Renal pelvis (tissue), 1 donor: ENCODE measurements at regions not wholly inside any gene's neighbourhood (a gene's known extent, or its start where the extent isn't known, plus 50 kb on each side); places are given as distances from the start of the nearest gene placed in this dataset.

Experiments used
- DNase-seq: peaks from one replicate; pipeline ENCODE4 v3.0.0-alpha.2; 2013

GRCh38 chr2:48852938-48853337, 97.4 kb upstream of the LHCGR start:
- no peak for DNase-seq

GRCh38 chr2:48851161-48851560, 95.6 kb upstream of the LHCGR start:
- DNase-seq = no peak

- DNase-seq = no peak
These were observed 94.2 kb upstream of the LHCGR start for GRCh38 chr2:48849770-48850169.

GRCh38 chr2:48845684-48846083, 90.2 kb upstream of the LHCGR start:
- DNase-seq = no peak

GRCh38 chr2:48844417-48845155, 89.1 kb upstream of the LHCGR start:
- no peak for DNase-seq

- no peak for DNase-seq
These were observed 85.6 kb upstream of the LHCGR start for GRCh38 chr2:48841126-48841525.

GRCh38 chr2:48838029-48838428, 82.5 kb upstream of the LHCGR start:
- DNase-seq = no peak

- no peak for DNase-seq
These were observed 74.0 kb upstream of the LHCGR start for GRCh38 chr2:48829569-48829968.

- DNase-seq = no peak
These were observed 73.5 kb upstream of the LHCGR start for GRCh38 chr2:48829036-48829435.

GRCh38 chr2:48826986-48827385, 71.5 kb upstream of the LHCGR start:
- no peak for DNase-seq

- DNase-seq = no peak
These were observed 68.6 kb upstream of the LHCGR start for GRCh38 chr2:48824116-48824515.

- no peak for DNase-seq
These were observed 63.7 kb upstream of the LHCGR start for GRCh38 chr2:48819206-48819735.

GRCh38 chr2:48817355-48817754, 61.8 kb upstream of the LHCGR start:
- no peak for DNase-seq

GRCh38 chr2:48812416-48812815, 56.9 kb upstream of the LHCGR start:
- no peak for DNase-seq

- no peak for DNase-seq
These were observed 52.8 kb upstream of the LHCGR start for GRCh38 chr2:48808311-48808710.
